ENCODE measurements at regions not wholly inside any gene's neighbourhood (a gene's known extent, or its start where the extent isn't known, plus 50 kb on each side); places are given as distances from the start of the nearest gene placed in this dataset.
"Not testable (repeated sequence)": the region's sequence is repeated elsewhere in the genome, so short reads cannot be mapped to it uniquely, and the experiment has no call there.

DNA sequence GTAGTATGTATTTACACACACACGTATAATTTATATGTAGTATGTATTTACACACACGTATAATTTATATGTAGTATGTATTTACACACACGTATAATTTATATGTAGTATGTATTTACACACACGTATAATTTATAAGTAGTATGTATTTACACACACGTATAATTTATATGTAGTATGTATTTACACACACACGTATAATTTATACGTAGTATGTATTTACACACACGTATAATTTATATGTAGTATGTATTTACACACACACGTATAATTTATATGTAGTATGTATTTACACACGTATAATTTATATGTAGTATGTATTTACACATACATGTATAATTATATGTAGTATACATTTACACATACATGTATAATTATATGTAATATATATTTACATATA is 398.5 kb upstream of the CRIM1 start:
- TF ChIP-seq, protein P1, sequence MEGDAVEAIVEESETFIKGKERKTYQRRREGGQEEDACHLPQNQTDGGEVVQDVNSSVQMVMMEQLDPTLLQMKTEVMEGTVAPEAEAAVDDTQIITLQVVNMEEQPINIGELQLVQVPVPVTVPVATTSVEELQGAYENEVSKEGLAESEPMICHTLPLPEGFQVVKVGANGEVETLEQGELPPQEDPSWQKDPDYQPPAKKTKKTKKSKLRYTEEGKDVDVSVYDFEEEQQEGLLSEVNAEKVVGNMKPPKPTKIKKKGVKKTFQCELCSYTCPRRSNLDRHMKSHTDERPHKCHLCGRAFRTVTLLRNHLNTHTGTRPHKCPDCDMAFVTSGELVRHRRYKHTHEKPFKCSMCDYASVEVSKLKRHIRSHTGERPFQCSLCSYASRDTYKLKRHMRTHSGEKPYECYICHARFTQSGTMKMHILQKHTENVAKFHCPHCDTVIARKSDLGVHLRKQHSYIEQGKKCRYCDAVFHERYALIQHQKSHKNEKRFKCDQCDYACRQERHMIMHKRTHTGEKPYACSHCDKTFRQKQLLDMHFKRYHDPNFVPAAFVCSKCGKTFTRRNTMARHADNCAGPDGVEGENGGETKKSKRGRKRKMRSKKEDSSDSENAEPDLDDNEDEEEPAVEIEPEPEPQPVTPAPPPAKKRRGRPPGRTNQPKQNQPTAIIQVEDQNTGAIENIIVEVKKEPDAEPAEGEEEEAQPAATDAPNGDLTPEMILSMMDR (IDR thresholded peaks at IDR 0.05; ENCODE audit: low read depth, low read length, poor library complexity, severe bottlenecking) = not testable (repeated sequence)
- not testable (repeated sequence) for TF ChIP-seq EZH2phosphoT487 (IDR thresholded peaks at IDR 0.05; ENCODE audit: borderline replicate concordance, low read length)
